Right atrium auricular region (tissue), 2 donors: ENCODE measurements at regions not wholly inside any gene's neighbourhood (a gene's known extent, or its start where the extent isn't known, plus 50 kb on each side); places are given as distances from the start of the nearest gene placed in this dataset.

Experiments used
- DNase-seq: peaks from one replicate; pipeline ENCODE4 v3.0.0-alpha.2; 2019; ENCODE audit warnings: low spot score
- H3K27ac ChIP-seq, 2 donors: fragments of 200-600 bp; sonication (generic); 1 replicate in 1 of 2; 2 replicates in 1 of 2; pipeline ENCODE4 v1.5.1; 2016 to 2019
- H3K27me3 ChIP-seq, 2 donors: fragments of 200-600 bp; sonication (generic); one replicate each; pipeline versions ENCODE4 v1.5.1 to v1.6.0; 2017 to 2019
- H3K36me3 ChIP-seq: fragments of 200-600 bp; sonication (generic); one replicate; pipeline ENCODE4 v1.5.1; 2016
- H3K4me1 ChIP-seq, 2 donors: fragments of 200-600 bp; sonication (generic); one replicate each; pipeline versions ENCODE4 v1.5.1 to v1.6.0; 2017 to 2019
- H3K4me3 ChIP-seq, 2 donors: fragments of 200-600 bp; sonication (generic); 1 replicate in 1 of 2; 2 replicates in 1 of 2; pipeline ENCODE4 v1.5.1; 2017 to 2019; ENCODE audit warnings: mild to moderate bottlenecking in 1 of 2, moderate library complexity in 1 of 2
- H3K9me3 ChIP-seq, 2 donors: fragments of 200-600 bp; sonication (generic); one replicate each; pipeline ENCODE4 v1.5.1; 2019
- CTCF ChIP-seq, 2 donors: fragments of 200-600 bp; sonication (generic); IDR thresholded peaks; one replicate each; pipeline ENCODE4 v1.5.1; 2019; ENCODE audit warnings: antibody characterized with exemption in 2 of 2

DNA sequence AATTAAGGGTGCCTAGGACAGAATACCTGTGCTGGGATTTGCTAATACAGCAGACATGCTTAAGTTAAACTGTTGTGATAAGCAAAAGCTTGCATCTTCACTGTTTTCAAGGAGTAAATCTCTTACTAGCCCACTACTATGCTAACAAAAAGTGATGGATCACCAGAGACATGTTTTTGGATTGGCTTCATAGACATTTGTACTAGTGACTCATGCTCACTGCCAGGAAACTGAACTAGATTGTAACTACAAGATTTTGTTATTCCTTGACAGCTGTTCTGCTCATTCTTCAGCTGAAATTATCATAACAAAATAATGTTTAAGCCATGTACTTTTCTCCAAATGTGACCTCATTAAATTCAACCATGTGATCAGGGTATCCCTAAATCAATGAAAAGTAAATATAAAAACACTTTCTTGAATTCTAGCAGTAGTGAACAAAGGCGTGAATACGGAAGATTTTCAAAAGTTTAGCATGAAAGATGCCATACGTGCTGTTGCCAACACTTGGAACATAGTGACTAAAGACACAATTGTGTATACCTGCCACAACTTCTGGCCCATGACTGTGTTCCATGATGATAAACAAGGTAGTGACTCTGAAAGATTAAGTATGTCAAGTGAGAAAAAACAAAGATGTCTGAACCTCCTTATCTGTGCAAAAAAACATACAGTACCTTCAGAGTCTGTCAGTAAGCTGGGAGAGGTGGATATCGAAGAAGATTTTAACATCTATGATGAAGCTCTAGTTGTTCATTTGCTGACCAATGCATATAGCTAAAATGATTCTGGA is 154.0 kb downstream of the BTC start:
- DNase-seq = no peak
- Histone ChIP-seq H3K27me3 (no peaks in the 10 kb centered on the region), H3K36me3 (no peaks in the 10 kb centered on the region), H3K27ac (no peak overlapping the region), H3K4me3 (no peak overlapping the region), H3K4me1 (no peaks in the 10 kb centered on the region), H3K9me3 (peaks cover 0 to 8% of the 10 kb centered on the region in 2 donors)
- TF ChIP-seq CTCF (IDR thresholded peaks at IDR 0.05) = no peak

DNA sequence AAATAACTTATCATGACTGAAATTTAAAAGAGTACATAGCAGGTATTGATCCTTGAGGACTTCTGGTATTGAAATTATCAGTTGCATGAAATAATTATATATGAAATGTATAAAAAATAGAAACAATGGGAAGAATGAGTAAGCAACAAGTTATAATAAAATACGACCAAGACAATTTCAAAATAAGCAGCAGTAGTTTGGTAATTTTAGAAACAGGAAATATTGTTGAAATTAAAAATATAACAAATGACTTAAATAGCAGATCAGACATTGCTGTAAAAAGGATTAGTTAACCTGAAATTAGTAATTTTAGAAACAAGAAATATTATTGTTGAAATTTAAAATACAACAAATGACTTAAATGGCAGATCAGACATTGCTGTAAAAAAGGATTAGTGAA is 152.3 kb downstream of the BTC start:
- peaks cover 0 to 11% of the 10 kb centered on the region in 2 donors for H3K9me3 ChIP-seq
- H3K4me3 ChIP-seq = no peak overlapping the region
- no peak for TF ChIP-seq CTCF (IDR thresholded peaks at IDR 0.05)
- no peak for DNase-seq
- H3K27ac ChIP-seq = no peak overlapping the region
- H3K27me3 ChIP-seq = no peaks in the 10 kb centered on the region
- H3K4me1 ChIP-seq = no peaks in the 10 kb centered on the region
- H3K36me3 ChIP-seq = no peaks in the 10 kb centered on the region

GRCh38 chr4:74649193-74649592 is 145.1 kb downstream of the BTC start:
- no peak overlapping the region for H3K4me3 ChIP-seq
- DNase-seq = no peak
- no peaks in the 10 kb centered on the region for H3K36me3 ChIP-seq
- no peak for TF ChIP-seq CTCF (IDR thresholded peaks at IDR 0.05)
- H3K4me1 ChIP-seq = no peaks in the 10 kb centered on the region
- no peak overlapping the region for H3K27ac ChIP-seq
- H3K27me3 ChIP-seq = no peaks in the 10 kb centered on the region
- peaks cover 0 to 11% of the 10 kb centered on the region in 2 donors for H3K9me3 ChIP-seq

DNA sequence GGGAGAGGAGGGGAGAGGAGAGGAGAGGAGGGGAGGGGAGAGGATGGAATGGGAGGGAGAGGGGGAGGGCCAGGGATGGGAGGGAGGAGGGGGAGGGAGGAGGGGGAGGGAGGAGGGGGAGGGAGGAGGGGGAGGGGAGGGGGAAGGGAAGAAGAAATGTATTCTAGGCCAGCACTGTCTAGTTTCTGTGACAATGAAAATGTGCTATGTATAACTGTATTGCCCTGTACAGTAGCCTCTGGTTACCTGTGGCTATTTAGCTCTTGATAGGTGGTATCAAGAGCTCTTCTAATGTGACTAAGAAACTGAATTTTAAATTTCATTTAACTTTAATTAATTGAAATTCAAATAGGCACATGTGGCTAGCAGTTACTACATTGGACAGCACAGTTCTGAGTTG is 143.1 kb downstream of the BTC start:
- H3K27ac ChIP-seq = no peak overlapping the region
- DNase-seq = no peak
- no peak for TF ChIP-seq CTCF (IDR thresholded peaks at IDR 0.05)
- no peaks in the 10 kb centered on the region for H3K27me3 ChIP-seq
- no peaks in the 10 kb centered on the region for H3K36me3 ChIP-seq
- H3K4me1 ChIP-seq = no peaks in the 10 kb centered on the region
- no peak overlapping the region for H3K4me3 ChIP-seq
- no peaks in the 10 kb centered on the region for H3K9me3 ChIP-seq

DNA sequence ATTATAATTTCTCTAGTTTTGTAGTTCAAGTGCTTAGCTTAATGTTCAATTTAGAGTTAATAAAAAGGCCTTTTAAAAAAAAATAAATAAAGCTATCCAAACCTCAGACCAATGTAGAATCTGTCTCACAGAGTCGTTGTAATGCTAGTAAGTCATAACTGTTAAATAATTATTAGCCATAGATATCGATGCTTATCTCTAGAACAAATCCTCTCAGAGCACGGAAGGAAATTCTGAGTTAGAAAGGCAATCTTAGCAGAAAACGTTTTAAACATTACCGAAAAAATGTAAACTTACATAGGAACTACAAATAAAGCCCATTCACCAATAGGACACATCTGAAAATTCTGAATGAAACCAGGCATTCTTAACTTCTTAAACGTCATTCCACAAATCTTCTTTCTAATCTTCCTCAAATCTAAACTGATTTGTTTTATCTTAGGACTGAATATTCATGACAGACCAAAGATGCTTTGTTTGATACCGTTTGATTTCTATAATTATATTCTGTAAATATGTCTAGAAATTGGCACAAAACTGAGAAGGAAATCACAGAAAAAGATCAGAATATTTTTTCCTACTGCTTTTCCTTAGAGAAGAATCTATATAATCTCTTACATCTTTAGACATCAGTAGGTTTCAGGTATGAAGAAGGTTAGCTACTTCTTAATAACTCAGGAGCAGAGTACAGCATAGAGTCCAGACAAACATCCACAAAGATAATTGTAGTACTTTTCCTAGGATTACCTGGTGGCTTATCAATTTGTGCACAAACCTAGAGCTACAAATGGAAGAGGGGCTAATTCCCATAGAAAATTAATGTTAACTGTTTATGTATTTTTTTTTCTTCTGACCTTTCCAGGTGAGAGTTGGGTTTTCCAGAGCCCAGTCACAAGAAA is 140.7 kb downstream of the BTC start:
- Histone ChIP-seq H3K9me3 (no peaks in the 10 kb centered on the region), H3K27me3 (no peaks in the 10 kb centered on the region), H3K4me1 (no peaks in the 10 kb centered on the region), H3K4me3 (no peak overlapping the region), H3K36me3 (no peaks in the 10 kb centered on the region), H3K27ac (no peak overlapping the region)
- no peak for TF ChIP-seq CTCF (IDR thresholded peaks at IDR 0.05)
- DNase-seq = no peak
